Naive B cell (primary cell): ENCODE measurements at regions not wholly inside any gene's neighbourhood (a gene's known extent, or its start where the extent isn't known, plus 50 kb on each side); places are given as distances from the start of the nearest gene placed in this dataset.
"Not testable (repeated sequence)": the region's sequence is repeated elsewhere in the genome, so short reads cannot be mapped to it uniquely, and the experiment has no call there.

Experiments used
- ATAC-seq, 2 donors: fragments of 150-1000 bp; cut with Tn5 transposase; 2 replicates each; pipeline ENCODE4 v1.10.0; 2021; ENCODE audit warnings: low read depth in 2 of 2, mild to moderate bottlenecking in 2 of 2, moderate library complexity in 2 of 2
- DNase-seq: peaks from one replicate; pipeline ENCODE4 v3.0.0; 2022
- H3K27ac Mint-ChIP-seq, 6 donors: one replicate each; pipeline ENCODE4 v1.8.0; 2020 to 2022; ENCODE audit warnings: mild to moderate bottlenecking in 6 of 6, mixed read lengths in 6 of 6, moderate library complexity in 5 of 6, inconsistent platforms in 2 of 6
- H3K27me3 Mint-ChIP-seq, 3 donors: one replicate each; pipeline ENCODE4 v1.8.0; 2021 to 2022; ENCODE audit warnings: mixed read lengths in 3 of 3, mild to moderate bottlenecking in 1 of 3
- H3K36me3 Mint-ChIP-seq, 2 donors: one replicate each; pipeline ENCODE4 v1.8.0; 2020 to 2022; ENCODE audit warnings: mixed read lengths in 2 of 2, inconsistent platforms in 1 of 2, mild to moderate bottlenecking in 1 of 2
- H3K4me1 Mint-ChIP-seq, 3 donors: one replicate each; pipeline ENCODE4 v1.8.0; 2020 to 2022; ENCODE audit warnings: mixed read lengths in 3 of 3, inconsistent platforms in 1 of 3, mild to moderate bottlenecking in 1 of 3, moderate library complexity in 1 of 3
- H3K4me3 Mint-ChIP-seq, 8 donors: one replicate each; pipeline ENCODE4 v1.8.0; 2020 to 2022; ENCODE audit warnings: mild to moderate bottlenecking in 8 of 8, mixed read lengths in 8 of 8, moderate library complexity in 8 of 8, inconsistent platforms in 2 of 8
- H3K9me3 Mint-ChIP-seq, 7 donors: one replicate each; pipeline ENCODE4 v1.8.0; 2020 to 2022; ENCODE audit warnings: mixed read lengths in 7 of 7, mild to moderate bottlenecking in 5 of 7, inconsistent platforms in 2 of 7, moderate library complexity in 1 of 7

GRCh38 chr2:138334323-138334722, 167.2 kb upstream of the SPOPL start:
- ATAC-seq (no peak), DNase-seq (no peak)
- Mint-ChIP-seq H3K36me3 (no peaks in the 10 kb centered on the region), H3K9me3 (no peaks in the 10 kb centered on the region), H3K4me3 (no peak overlapping the region), H3K4me1 (no peaks in the 10 kb centered on the region), H3K27ac (no peak overlapping the region), H3K27me3 (no peaks in the 10 kb centered on the region)

GRCh38 chr2:138335036-138335435, 166.5 kb upstream of the SPOPL start:
- Mint-ChIP-seq H3K4me1 (no peaks in the 10 kb centered on the region), H3K27me3 (no peaks in the 10 kb centered on the region), H3K9me3 (no peaks in the 10 kb centered on the region), H3K36me3 (no peaks in the 10 kb centered on the region), H3K4me3 (no peak overlapping the region), H3K27ac (no peak overlapping the region)
- ATAC-seq (no peak), DNase-seq (no peak)

GRCh38 chr2:138336146-138336545, 165.4 kb upstream of the SPOPL start:
- ATAC-seq: no peak

GRCh38 chr2:138355244-138355643, 146.3 kb upstream of the SPOPL start:
- DNase-seq (no peak), ATAC-seq (no peak)
- Mint-ChIP-seq H3K4me1 (no peaks in the 10 kb centered on the region), H3K9me3 (no peaks in the 10 kb centered on the region), H3K27me3 (no peaks in the 10 kb centered on the region), H3K4me3 (no peak overlapping the region), H3K36me3 (no peaks in the 10 kb centered on the region), H3K27ac (no peak overlapping the region)

More at GRCh38 chr2:138336146-138336545, 165.4 kb upstream of the SPOPL start:
- no peak for DNase-seq
- Mint-ChIP-seq H3K4me1 (no peaks in the 10 kb centered on the region), H3K27me3 (no peaks in the 10 kb centered on the region), H3K36me3 (no peaks in the 10 kb centered on the region), H3K4me3 (no peak overlapping the region), H3K27ac (no peak overlapping the region), H3K9me3 (no peaks in the 10 kb centered on the region)

- Mint-ChIP-seq H3K27me3 (no peaks in the 10 kb centered on the region), H3K36me3 (peaks cover 0 to 1% of the 10 kb centered on the region in 2 donors), H3K9me3 (no peaks in the 10 kb centered on the region), H3K4me3 (no peak overlapping the region), H3K27ac (no peak overlapping the region), H3K4me1 (no peaks in the 10 kb centered on the region)
- ATAC-seq: no peak
- DNase-seq: no peak
These were observed 145.4 kb upstream of the SPOPL start for GRCh38 chr2:138356178-138356577.

GRCh38 chr2:138359532-138359931, 142.0 kb upstream of the SPOPL start:
- no peaks in the 10 kb centered on the region for H3K27me3 Mint-ChIP-seq
- DNase-seq: no peak
- H3K9me3 Mint-ChIP-seq: no peaks in the 10 kb centered on the region
- peaks cover 0 to 4% of the 10 kb centered on the region in 2 donors for H3K36me3 Mint-ChIP-seq
- no peak overlapping the region for H3K4me3 Mint-ChIP-seq
- ATAC-seq: no peak
- H3K27ac Mint-ChIP-seq: peak overlapping the region in 1 of 6 donors; percentile 16
- no peaks in the 10 kb centered on the region for H3K4me1 Mint-ChIP-seq

GRCh38 chr2:138364554-138365162, 136.9 kb upstream of the SPOPL start:
- Mint-ChIP-seq H3K36me3 (peaks cover 0 to 4% of the 10 kb centered on the region in 2 donors), H3K4me1 (no peaks in the 10 kb centered on the region), H3K9me3 (no peaks in the 10 kb centered on the region), H3K4me3 (no peak overlapping the region), H3K27me3 (no peaks in the 10 kb centered on the region), H3K27ac (no peak overlapping the region)
- ATAC-seq (no peak), DNase-seq (no peak)

GRCh38 chr2:138365581-138365980, 136.0 kb upstream of the SPOPL start:
- no peak overlapping the region for H3K4me3 Mint-ChIP-seq
- no peak for ATAC-seq
- H3K36me3 Mint-ChIP-seq: peaks cover 0 to 4% of the 10 kb centered on the region in 2 donors
- H3K9me3 Mint-ChIP-seq: no peaks in the 10 kb centered on the region
- no peaks in the 10 kb centered on the region for H3K27me3 Mint-ChIP-seq
- H3K4me1 Mint-ChIP-seq: no peaks in the 10 kb centered on the region
- no peak for DNase-seq
- no peak overlapping the region for H3K27ac Mint-ChIP-seq

- H3K36me3 Mint-ChIP-seq: no peaks in the 10 kb centered on the region
- H3K27ac Mint-ChIP-seq: no peak overlapping the region
- H3K27me3 Mint-ChIP-seq: no peaks in the 10 kb centered on the region
- DNase-seq: no peak
- ATAC-seq: no peak
- H3K4me1 Mint-ChIP-seq: no peaks in the 10 kb centered on the region
- no peak overlapping the region for H3K4me3 Mint-ChIP-seq
- H3K9me3 Mint-ChIP-seq: peaks cover 0 to 3% (median 0%) of the 10 kb centered on the region in 7 donors
These were observed 131.7 kb upstream of the SPOPL start for GRCh38 chr2:138369856-138370255.

- no peak for ATAC-seq
- H3K4me1 Mint-ChIP-seq: no peaks in the 10 kb centered on the region
- H3K36me3 Mint-ChIP-seq: peaks cover 0 to 6% of the 10 kb centered on the region in 2 donors
- DNase-seq: no peak
- no peak overlapping the region for H3K27ac Mint-ChIP-seq
- H3K27me3 Mint-ChIP-seq: no peaks in the 10 kb centered on the region
- peaks cover 0 to 3% (median 0%) of the 10 kb centered on the region in 7 donors for H3K9me3 Mint-ChIP-seq
- H3K4me3 Mint-ChIP-seq: no peak overlapping the region
These were observed 127.6 kb upstream of the SPOPL start for GRCh38 chr2:138373993-138374408.

GRCh38 chr2:138381373-138381772, 120.2 kb upstream of the SPOPL start:
- Mint-ChIP-seq H3K9me3 (peaks cover 0 to 11% (median 8%) of the 10 kb centered on the region in 7 donors), H3K27me3 (no peaks in the 10 kb centered on the region), H3K27ac (no peak overlapping the region), H3K36me3 (peaks cover 0 to 13% of the 10 kb centered on the region in 2 donors), H3K4me1 (no peaks in the 10 kb centered on the region), H3K4me3 (no peak overlapping the region)
- no peak for DNase-seq
- ATAC-seq: no peak

- Mint-ChIP-seq H3K4me1 (no peaks in the 10 kb centered on the region), H3K36me3 (peaks cover 0 to 13% of the 10 kb centered on the region in 2 donors), H3K27ac (no peak overlapping the region), H3K9me3 (peaks cover 0 to 11% (median 8%) of the 10 kb centered on the region in 7 donors), H3K4me3 (no peak overlapping the region), H3K27me3 (no peaks in the 10 kb centered on the region)
- DNase-seq (no peak), ATAC-seq (no peak)
These were observed 118.9 kb upstream of the SPOPL start for GRCh38 chr2:138382672-138383071.

- not testable (repeated sequence) for H3K27me3 Mint-ChIP-seq, H3K9me3 Mint-ChIP-seq, H3K4me1 Mint-ChIP-seq, DNase-seq, H3K4me3 Mint-ChIP-seq, H3K27ac Mint-ChIP-seq, ATAC-seq, H3K36me3 Mint-ChIP-seq
These were observed 115.4 kb upstream of the SPOPL start for GRCh38 chr2:138386191-138386590.

GRCh38 chr2:138389063-138389462, 112.5 kb upstream of the SPOPL start:
- no peaks in the 10 kb centered on the region for H3K27me3 Mint-ChIP-seq
- no peak overlapping the region for H3K4me3 Mint-ChIP-seq
- no peak overlapping the region for H3K27ac Mint-ChIP-seq
- H3K9me3 Mint-ChIP-seq: no peaks in the 10 kb centered on the region
- DNase-seq (no peak), ATAC-seq (no peak)
- no peaks in the 10 kb centered on the region for H3K36me3 Mint-ChIP-seq
- no peaks in the 10 kb centered on the region for H3K4me1 Mint-ChIP-seq
